CD4-positive, alpha-beta T cell treated with Interleukin-2 at 100 ng/mL for 4 hours (primary cell): ENCODE measurements at regions not wholly inside any gene's neighbourhood (a gene's known extent, or its start where the extent isn't known, plus 50 kb on each side); places are given as distances from the start of the nearest gene placed in this dataset.
"Not testable (repeated sequence)": the region's sequence is repeated elsewhere in the genome, so short reads cannot be mapped to it uniquely, and the experiment has no call there.

ENCODE experiments used
- DNase-seq: peaks from one replicate; pipeline ENCODE4 v3.0.0-alpha.2; 2020; ENCODE audit warnings: low spot score

- peak; percentile 4 for DNase-seq
These were observed 62.3 kb upstream of the HIVEP3 start for GRCh38 chr1:41980827-41981653.

DNA sequence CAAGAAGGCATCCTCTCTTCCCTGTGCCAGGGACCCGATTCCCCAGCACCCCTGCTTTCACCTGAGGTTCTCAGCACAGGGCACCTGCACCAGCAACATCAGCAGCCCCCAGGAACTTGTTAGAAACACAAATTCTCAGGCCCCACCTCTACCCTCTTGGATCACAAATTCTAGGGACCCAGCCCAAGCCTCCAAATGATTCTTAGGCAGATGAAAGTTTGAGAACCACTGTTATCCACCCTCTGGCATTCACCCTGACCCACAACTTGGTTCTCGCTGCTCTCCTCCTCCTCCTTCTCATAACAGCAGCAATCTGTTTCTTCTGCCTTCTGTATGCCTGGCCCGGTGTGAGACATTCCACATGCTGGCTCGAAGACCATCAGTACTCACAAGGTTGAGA, 60.3 kb upstream of the HIVEP3 start:
- no peak for DNase-seq

DNA sequence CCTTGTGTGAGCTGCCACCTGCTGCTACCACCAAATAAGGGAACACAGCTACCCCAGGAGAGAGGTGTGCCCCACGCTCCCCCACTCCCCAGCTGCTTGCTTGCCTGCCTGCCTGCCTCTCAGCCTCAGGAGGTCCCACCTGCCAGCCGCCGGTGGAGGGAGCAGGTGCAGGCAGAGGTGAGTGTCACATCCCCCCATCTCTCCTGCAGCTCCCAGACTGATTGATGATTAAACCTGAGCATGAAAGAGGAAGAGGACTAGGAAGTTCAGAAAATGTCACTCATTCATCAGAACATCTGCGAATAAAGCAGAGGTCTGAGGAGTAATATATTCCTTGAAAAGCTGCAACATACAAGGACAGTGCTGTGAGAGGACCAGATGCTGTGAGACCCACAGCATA, 58.6 kb upstream of the HIVEP3 start:
- DNase-seq, result no peak

- no peak for DNase-seq
These were observed 57.9 kb upstream of the HIVEP3 start for GRCh38 chr1:41976671-41977070.

- no peak for DNase-seq
These were observed 57.3 kb upstream of the HIVEP3 start for GRCh38 chr1:41975850-41976569.

GRCh38 chr1:41975121-41975520, 56.4 kb upstream of the HIVEP3 start:
- no peak for DNase-seq

GRCh38 chr1:41968557-41968956, 49.8 kb upstream of the HIVEP3 start:
- not testable (repeated sequence) for DNase-seq
